Suprapubic skin (tissue), 4 donors: ENCODE measurements at regions not wholly inside any gene's neighbourhood (a gene's known extent, or its start where the extent isn't known, plus 50 kb on each side); places are given as distances from the start of the nearest gene placed in this dataset.
"Not testable (repeated sequence)": the region's sequence is repeated elsewhere in the genome, so short reads cannot be mapped to it uniquely, and the experiment has no call there.

Source experiments
- DNase-seq, 2 donors: peaks; one replicate each; pipeline ENCODE4 v3.0.0-alpha.2; 2019; ENCODE audit warnings: low spot score in 2 of 2
- H3K27ac ChIP-seq: fragments of 200-600 bp; sonication (generic); one replicate; pipeline ENCODE4 v1.5.1; 2019
- H3K27me3 ChIP-seq: fragments of 200-600 bp; sonication (generic); one replicate; pipeline ENCODE4 v1.5.1; 2019
- H3K36me3 ChIP-seq: fragments of 200-600 bp; sonication (generic); one replicate; pipeline ENCODE4 v1.5.1; 2019
- H3K4me1 ChIP-seq: fragments of 200-600 bp; sonication (generic); one replicate; pipeline ENCODE4 v1.5.1; 2019
- H3K4me3 ChIP-seq: fragments of 200-600 bp; sonication (generic); one replicate; pipeline ENCODE4 v1.5.1; 2019; ENCODE audit warnings: mild to moderate bottlenecking
- H3K9me3 ChIP-seq: fragments of 200-600 bp; sonication (generic); one replicate; pipeline ENCODE4 v1.5.1; 2019
- EP300 ChIP-seq: sonication (generic); formaldehyde crosslinking; IDR thresholded peaks from one replicate; pipeline ENCODE4 v1.6.1; 2017; ENCODE audit warnings: antibody characterized with exemption
- POLR2A ChIP-seq, 2 donors: fragments of 450-650 bp; IDR thresholded peaks; one replicate each; pipeline ENCODE4 v1.6.1; 2017; ENCODE audit warnings: antibody characterized with exemption in 2 of 2, mild to moderate bottlenecking in 2 of 2, moderate library complexity in 2 of 2
- POLR2AphosphoS5 ChIP-seq, 3 donors: sonication (generic); formaldehyde crosslinking; IDR thresholded peaks; one replicate each; pipeline ENCODE4 v1.6.1; 2017; ENCODE audit warnings: antibody characterized with exemption in 3 of 3
- WGBS: methylation state at CpG from one replicate; pipeline ENCODE4 v1.1.5; 2018; 5-methylcytosine and 5-hydroxymethylcytosine counted together
- TF ChIP-seq, protein P1 (sequence below), 2 donors: fragments of 200-600 bp in 1 of 2; fragments of 450-650 bp in 1 of 2; sonication (generic) in 1 of 2; IDR thresholded peaks; one replicate each; pipeline ENCODE4 v1.5.1; 2016 to 2019; ENCODE audit warnings: antibody characterized with exemption in 2 of 2, mild to moderate bottlenecking in 1 of 2, moderate library complexity in 1 of 2

DNA sequence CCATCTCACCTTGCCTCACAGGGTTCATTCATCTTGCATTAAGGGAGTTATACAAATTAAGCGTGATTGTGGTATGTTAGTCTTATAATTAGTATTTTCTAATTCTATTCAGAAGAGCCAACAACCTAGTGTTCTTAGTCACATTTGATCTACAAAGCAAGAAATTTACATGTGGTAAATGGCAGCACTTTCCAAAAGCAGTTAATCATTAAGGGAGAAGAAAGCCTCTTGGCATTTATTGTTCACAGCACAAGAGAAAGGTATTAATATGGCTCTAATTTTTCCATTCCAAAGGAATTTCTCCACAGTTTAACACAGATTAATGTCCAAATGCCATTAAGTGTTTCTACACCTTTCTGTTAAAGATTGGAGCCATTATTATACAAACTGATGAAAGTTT lies 1077.1 kb downstream of the ZPLD1 start:
- TF ChIP-seq POLR2A (IDR thresholded peaks at IDR 0.05) = no peak
- TF ChIP-seq, protein P1, sequence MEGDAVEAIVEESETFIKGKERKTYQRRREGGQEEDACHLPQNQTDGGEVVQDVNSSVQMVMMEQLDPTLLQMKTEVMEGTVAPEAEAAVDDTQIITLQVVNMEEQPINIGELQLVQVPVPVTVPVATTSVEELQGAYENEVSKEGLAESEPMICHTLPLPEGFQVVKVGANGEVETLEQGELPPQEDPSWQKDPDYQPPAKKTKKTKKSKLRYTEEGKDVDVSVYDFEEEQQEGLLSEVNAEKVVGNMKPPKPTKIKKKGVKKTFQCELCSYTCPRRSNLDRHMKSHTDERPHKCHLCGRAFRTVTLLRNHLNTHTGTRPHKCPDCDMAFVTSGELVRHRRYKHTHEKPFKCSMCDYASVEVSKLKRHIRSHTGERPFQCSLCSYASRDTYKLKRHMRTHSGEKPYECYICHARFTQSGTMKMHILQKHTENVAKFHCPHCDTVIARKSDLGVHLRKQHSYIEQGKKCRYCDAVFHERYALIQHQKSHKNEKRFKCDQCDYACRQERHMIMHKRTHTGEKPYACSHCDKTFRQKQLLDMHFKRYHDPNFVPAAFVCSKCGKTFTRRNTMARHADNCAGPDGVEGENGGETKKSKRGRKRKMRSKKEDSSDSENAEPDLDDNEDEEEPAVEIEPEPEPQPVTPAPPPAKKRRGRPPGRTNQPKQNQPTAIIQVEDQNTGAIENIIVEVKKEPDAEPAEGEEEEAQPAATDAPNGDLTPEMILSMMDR (IDR thresholded peaks at IDR 0.05) = no peak
- TF ChIP-seq POLR2AphosphoS5 (IDR thresholded peaks at IDR 0.05) = no peak
- no peak for TF ChIP-seq EP300
- WGBS = 47% methylated on average over 1 of the region's 1 CpG

DNA sequence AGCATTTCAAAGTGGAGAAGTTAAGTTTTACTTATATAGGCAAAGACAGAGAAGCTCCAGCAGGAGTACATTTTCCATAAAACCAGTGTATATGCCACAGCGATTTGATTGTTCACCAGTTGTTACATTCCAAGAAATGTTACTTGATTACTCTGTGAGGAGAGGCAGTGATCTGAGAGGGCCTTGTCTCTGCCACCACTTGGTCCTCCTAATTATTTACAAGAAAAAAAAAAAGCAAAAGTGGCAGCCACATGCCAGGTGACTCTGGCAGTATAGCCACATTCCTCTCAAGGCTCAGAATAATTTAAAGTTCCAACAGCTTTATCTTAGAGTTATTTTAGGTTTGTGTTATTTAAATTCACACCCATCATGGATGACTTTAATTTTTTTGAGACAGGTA lies 1077.8 kb downstream of the ZPLD1 start:
- H3K27me3 ChIP-seq = no peaks in the 10 kb centered on the region
- WGBS = 96% methylated on average over 1 of the region's 1 CpG
- DNase-seq = no peak
- no peaks in the 10 kb centered on the region for H3K9me3 ChIP-seq
- H3K36me3 ChIP-seq = no peaks in the 10 kb centered on the region
- H3K27ac ChIP-seq = no peak overlapping the region
- TF ChIP-seq EP300 (no peak), POLR2A (IDR thresholded peaks at IDR 0.05) (no peak), POLR2AphosphoS5 (IDR thresholded peaks at IDR 0.05) (no peak)
- TF ChIP-seq, protein P1 (IDR thresholded peaks at IDR 0.05) = no peak
- no peak overlapping the region for H3K4me3 ChIP-seq
- H3K4me1 ChIP-seq = no peaks in the 10 kb centered on the region

More for the DNA sequence above, 1077.1 kb downstream of the ZPLD1 start:
- Histone ChIP-seq H3K27me3 (no peaks in the 10 kb centered on the region), H3K4me1 (no peaks in the 10 kb centered on the region), H3K4me3 (no peak overlapping the region), H3K36me3 (no peaks in the 10 kb centered on the region), H3K9me3 (no peaks in the 10 kb centered on the region), H3K27ac (no peak overlapping the region)
- DNase-seq = no peak

DNA sequence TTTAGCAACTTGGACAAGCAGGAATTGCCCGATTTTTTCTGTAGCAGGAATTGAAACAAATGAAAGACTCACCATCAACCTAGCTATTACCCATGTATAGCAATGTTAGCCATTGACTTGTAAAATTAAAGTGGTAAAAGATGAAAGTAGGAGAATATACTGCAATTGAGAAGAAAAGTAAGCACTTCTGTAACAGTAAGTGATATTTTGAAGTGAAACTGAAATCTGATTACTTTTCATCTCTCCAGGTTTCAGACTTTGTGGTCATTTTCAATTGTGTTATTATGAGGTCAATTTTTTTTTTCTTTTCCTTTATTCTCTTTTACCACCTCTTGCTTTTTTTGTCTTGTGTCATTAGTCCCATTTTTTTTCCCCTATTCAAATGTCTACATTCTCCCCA lies 1078.2 kb downstream of the ZPLD1 start:
- no peak overlapping the region for H3K27ac ChIP-seq
- TF ChIP-seq EP300 = no peak
- TF ChIP-seq, protein P1 (IDR thresholded peaks at IDR 0.05) = no peak
- TF ChIP-seq POLR2A (IDR thresholded peaks at IDR 0.05) = no peak
- TF ChIP-seq POLR2AphosphoS5 (IDR thresholded peaks at IDR 0.05) = no peak
- H3K4me1 ChIP-seq = no peaks in the 10 kb centered on the region
- no peak overlapping the region for H3K4me3 ChIP-seq
- no peaks in the 10 kb centered on the region for H3K27me3 ChIP-seq
- no peaks in the 10 kb centered on the region for H3K36me3 ChIP-seq
- whole genome bisulfite sequencing = 88% methylated on average over 1 of the region's 1 CpG
- H3K9me3 ChIP-seq = no peaks in the 10 kb centered on the region
- no peak for DNase-seq

DNA sequence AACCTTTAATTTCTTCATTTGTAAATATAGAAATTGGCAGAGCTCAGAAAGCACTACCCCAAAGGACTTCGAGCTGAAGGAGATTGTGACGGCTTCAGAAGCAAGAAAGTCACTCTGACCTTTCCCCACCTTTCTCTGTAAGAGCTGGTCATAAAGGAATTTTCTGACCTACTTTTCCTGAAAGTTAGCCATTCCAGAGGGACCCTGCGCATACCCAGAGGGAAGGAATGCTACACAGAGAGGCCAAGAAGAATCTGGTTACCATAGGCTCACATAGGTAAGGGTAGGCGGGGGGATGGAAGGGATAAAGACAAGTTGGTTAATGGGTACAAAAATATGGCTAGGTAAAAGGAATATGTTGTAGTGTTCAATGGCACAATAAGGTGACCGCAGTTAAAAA lies 1080.3 kb downstream of the ZPLD1 start:
- Histone ChIP-seq H3K27me3 (no peaks in the 10 kb centered on the region), H3K4me1 (no peaks in the 10 kb centered on the region), H3K27ac (no peak overlapping the region), H3K4me3 (no peak overlapping the region), H3K9me3 (no peaks in the 10 kb centered on the region), H3K36me3 (no peaks in the 10 kb centered on the region)
- DNase-seq = no peak
- TF ChIP-seq POLR2AphosphoS5 (IDR thresholded peaks at IDR 0.05) (no peak), EP300 (no peak), POLR2A (IDR thresholded peaks at IDR 0.05) (no peak)
- TF ChIP-seq, protein P1 (IDR thresholded peaks at IDR 0.05) = no peak
- 77% methylated on average over 5 of the region's 5 CpGs for WGBS

DNA sequence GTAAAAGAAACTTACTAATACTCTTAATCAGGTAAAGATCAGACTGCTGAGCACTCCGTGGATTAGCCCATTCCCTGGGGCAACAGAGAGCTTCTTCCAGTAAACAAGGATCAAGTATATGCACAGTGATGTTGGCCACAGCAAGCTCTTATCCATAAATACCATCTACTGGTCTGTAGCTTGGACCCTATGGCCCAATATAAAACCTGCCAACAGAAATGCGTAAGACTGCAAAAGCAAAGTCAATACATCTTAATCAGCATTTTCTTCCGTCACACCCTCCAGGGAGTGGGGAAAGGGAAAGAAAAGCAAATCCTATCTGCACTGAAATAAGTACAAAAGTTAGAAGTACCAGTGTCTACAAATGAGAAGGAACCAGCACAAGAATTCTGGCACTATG lies 1082.1 kb downstream of the ZPLD1 start:
- TF ChIP-seq EP300 (no peak), POLR2AphosphoS5 (IDR thresholded peaks at IDR 0.05) (no peak), POLR2A (IDR thresholded peaks at IDR 0.05) (no peak)
- TF ChIP-seq, protein P1 (IDR thresholded peaks at IDR 0.05) = no peak
- 81% methylated on average over 3 of the region's 3 CpGs for WGBS
- H3K27ac ChIP-seq = no peak overlapping the region
- H3K4me3 ChIP-seq = no peak overlapping the region
- no peaks in the 10 kb centered on the region for H3K4me1 ChIP-seq
- H3K36me3 ChIP-seq = no peaks in the 10 kb centered on the region
- H3K9me3 ChIP-seq = peaks cover 6% of the 10 kb centered on the region
- no peak for DNase-seq
- H3K27me3 ChIP-seq = no peaks in the 10 kb centered on the region

DNA sequence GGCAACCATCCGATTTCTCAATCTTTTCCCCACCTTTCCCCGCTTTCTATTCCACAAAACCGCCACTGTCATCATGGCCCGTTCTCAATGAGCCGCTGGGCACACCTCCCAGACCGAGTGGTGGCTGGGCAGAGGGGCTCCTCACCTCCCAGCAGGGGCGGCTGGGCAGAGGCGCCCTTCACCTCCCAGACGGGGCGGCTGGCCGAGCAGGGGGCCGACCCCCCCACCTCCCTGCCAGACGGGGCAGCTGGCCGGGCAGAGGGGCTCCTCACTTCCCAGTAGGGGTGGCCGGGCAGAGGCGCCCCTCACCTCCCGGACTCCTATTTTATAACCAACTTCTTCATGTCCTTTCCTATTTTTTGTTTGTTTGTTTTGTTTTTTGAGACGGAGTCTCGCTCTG lies 1096.5 kb downstream of the ZPLD1 start:
- WGBS = 88% methylated on average over 19 of the region's 19 CpGs
- H3K4me3 ChIP-seq, H3K9me3 ChIP-seq, H3K27ac ChIP-seq, H3K36me3 ChIP-seq, DNase-seq, H3K4me1 ChIP-seq, H3K27me3 ChIP-seq: not testable (repeated sequence)
